ENCODE measurements at regions not wholly inside any gene's neighbourhood (a gene's known extent, or its start where the extent isn't known, plus 50 kb on each side); places are given as distances from the start of the nearest gene placed in this dataset.

DNA sequence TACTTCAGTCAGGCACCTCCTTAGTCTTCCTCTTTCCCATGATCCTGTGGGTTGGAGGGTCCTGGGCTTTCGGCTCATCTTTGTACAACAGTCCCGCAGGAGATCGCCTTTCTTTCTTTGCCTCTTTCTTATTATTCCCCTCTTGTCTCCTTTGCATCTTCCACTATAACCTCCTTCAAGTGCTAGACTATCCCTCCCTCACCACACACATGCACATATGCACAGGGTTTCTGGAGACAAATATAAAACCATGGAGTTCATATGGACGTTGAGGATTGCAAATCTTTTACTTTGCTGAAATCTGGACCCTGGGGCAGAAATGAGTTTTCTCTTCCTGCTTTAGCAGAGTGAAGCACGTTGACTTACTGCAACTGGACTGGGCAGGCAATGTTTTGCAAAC, 80.3 kb downstream of the TMEM17 start:
- no peak for DNase-seq (ENCODE audit: low read depth)
- ChIA-PET POLR2A (no interaction called here), CTCF (no interaction called here)
- TF ChIP-seq CTCF (IDR thresholded peaks at IDR 0.05; ENCODE audit: insufficient read depth, low read depth, low read length), result no peak
- Histone ChIP-seq H3K4me3 (ENCODE audit: low read depth, low read length) (no peak overlapping the region), H3K36me3 (ENCODE audit: control insufficient read depth, insufficient read depth, low read length) (no peaks in the 10 kb centered on the region), H3K27me3 (ENCODE audit: control insufficient read depth, insufficient read depth, low read length) (0 out of 2 replicates have a peak, but pooled peaks cover 1% of the 10 kb centered on the region)

- ChIA-PET CTCF (no interaction called here), POLR2A (no interaction called here)
Measured at GRCh38 chr2:62424899-62425298, 81.1 kb downstream of the TMEM17 start.

GRCh38 chr2:62423883-62424458, 82.0 kb downstream of the TMEM17 start:
- no peaks in the 10 kb centered on the region for H3K36me3 ChIP-seq (ENCODE audit: control insufficient read depth, insufficient read depth, low read length)
- TF ChIP-seq CTCF (IDR thresholded peaks at IDR 0.05; ENCODE audit: insufficient read depth, low read depth, low read length), result no peak
- POLR2A ChIA-PET, result no interaction called here
- no peak overlapping the region for H3K4me3 ChIP-seq (ENCODE audit: low read depth, low read length)
- no peak for DNase-seq (ENCODE audit: low read depth)
- H3K27me3 ChIP-seq (ENCODE audit: control insufficient read depth, insufficient read depth, low read length), result 0 out of 2 replicates have a peak, but pooled peaks cover 1% of the 10 kb centered on the region
- CTCF ChIA-PET, result interaction anchor here (0.7 to 1.1 kb wide), 3 partner anchors 20 to 764 kb away, joined by 3 read pairs; no protein-coding TSS in a partner anchor

More at GRCh38 chr2:62424899-62425298, 81.1 kb downstream of the TMEM17 start:
- Histone ChIP-seq H3K4me3 (ENCODE audit: low read depth, low read length) (no peak overlapping the region), H3K36me3 (ENCODE audit: control insufficient read depth, insufficient read depth, low read length) (no peaks in the 10 kb centered on the region), H3K27me3 (ENCODE audit: control insufficient read depth, insufficient read depth, low read length) (0 out of 2 replicates have a peak, but pooled peaks cover 1% of the 10 kb centered on the region)
- no peak for DNase-seq (ENCODE audit: low read depth)
- TF ChIP-seq CTCF (IDR thresholded peaks at IDR 0.05; ENCODE audit: insufficient read depth, low read depth, low read length), result no peak

DNA sequence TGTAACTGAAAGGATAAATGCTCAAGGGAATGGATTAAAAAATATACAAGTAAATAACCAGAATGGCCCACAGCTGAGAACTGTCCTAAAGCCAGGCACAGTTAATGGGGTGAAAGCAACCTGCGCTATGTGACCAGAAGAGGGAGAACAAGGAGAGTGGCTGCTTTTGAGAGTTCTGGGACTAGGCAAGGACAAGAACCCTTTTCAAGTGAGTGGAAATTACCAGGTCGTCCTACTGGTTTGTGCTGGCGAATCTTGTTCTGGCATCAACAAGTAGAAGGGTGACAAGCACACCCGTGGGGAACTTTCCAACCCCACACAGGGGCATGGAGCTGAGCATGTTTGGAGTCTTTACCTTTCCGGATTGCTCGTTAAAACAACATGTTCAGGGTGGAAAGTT, 82.8 kb downstream of the TMEM17 start:
- ChIA-PET CTCF (interaction anchor here (1.1 to 1.2 kb wide), 3 partner anchors 10 to 504 kb away, joined by 3 to 4 read pairs (median 3); no protein-coding TSS in a partner anchor), POLR2A (no interaction called here)
- DNase-seq (ENCODE audit: low read depth), result no peak
- Histone ChIP-seq H3K4me3 (ENCODE audit: low read depth, low read length) (no peak overlapping the region), H3K27me3 (ENCODE audit: control insufficient read depth, insufficient read depth, low read length) (0 out of 2 replicates have a peak, but pooled peaks cover 1% of the 10 kb centered on the region), H3K36me3 (ENCODE audit: control insufficient read depth, insufficient read depth, low read length) (no peaks in the 10 kb centered on the region)
- TF ChIP-seq CTCF (IDR thresholded peaks at IDR 0.05; ENCODE audit: insufficient read depth, low read depth, low read length), result peak; percentile 47

DNA sequence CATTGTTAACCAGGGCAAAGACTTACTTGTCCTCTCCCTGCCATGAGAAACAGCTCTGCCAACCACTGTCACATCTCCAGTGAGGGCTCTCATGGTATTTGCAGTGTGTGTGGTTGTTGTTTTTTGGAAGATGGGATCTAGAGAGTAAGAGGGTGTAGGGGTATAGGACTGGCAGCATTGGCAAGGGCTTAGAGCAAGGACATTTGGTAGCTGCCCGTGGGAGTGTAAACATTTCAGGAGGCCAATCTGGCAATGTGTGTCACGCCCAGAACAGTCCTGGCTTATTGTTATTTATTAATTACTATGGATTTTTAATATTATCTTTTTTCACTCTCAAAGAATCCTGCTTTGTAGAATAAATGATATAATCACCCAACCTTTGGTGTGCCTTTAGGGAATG, 90.5 kb downstream of the TMEM17 start:
- Histone ChIP-seq H3K27me3 (ENCODE audit: control insufficient read depth, insufficient read depth, low read length) (peaks cover 2% of the 10 kb centered on the region; the same call in 1 of the 2 replicates), H3K36me3 (ENCODE audit: control insufficient read depth, insufficient read depth, low read length) (no peaks in the 10 kb centered on the region), H3K4me3 (ENCODE audit: low read depth, low read length) (no peak overlapping the region)
- CTCF ChIA-PET, result interaction anchor here (1.0 to 1.5 kb wide), 3 partner anchors 360 to 498 kb away, joined by 3 read pairs; no protein-coding TSS in a partner anchor
- POLR2A ChIA-PET, result no interaction called here
- no peak for DNase-seq (ENCODE audit: low read depth)
- no peak for TF ChIP-seq CTCF (IDR thresholded peaks at IDR 0.05; ENCODE audit: insufficient read depth, low read depth, low read length)

Data from BJ (cell line).